GM12872 (cell line): ENCODE measurements at regions not wholly inside any gene's neighbourhood (a gene's known extent, or its start where the extent isn't known, plus 50 kb on each side); places are given as distances from the start of the nearest gene placed in this dataset.

Experiments
- CTCF ChIP-seq: IDR thresholded peaks from 3 replicates; pipeline ENCODE4 v1.5.1; 2011; ENCODE audit warnings: low read depth, mild to moderate bottlenecking, low read length, moderate library complexity; ENCODE audit not compliant: insufficient read depth

- TF ChIP-seq CTCF: no peak
Observed at GRCh38 chr3:103711670-103712069, 1276.9 kb downstream of the ZPLD1 start.

- TF ChIP-seq CTCF: no peak
Observed at GRCh38 chr3:103712320-103713008, 1277.6 kb downstream of the ZPLD1 start.

- TF ChIP-seq CTCF: no peak
Observed at GRCh38 chr3:103729547-103729946, 1294.7 kb downstream of the ZPLD1 start.

- TF ChIP-seq CTCF: no peak
Observed at GRCh38 chr3:103730744-103731143, 1295.9 kb downstream of the ZPLD1 start.

- no peak for TF ChIP-seq CTCF
Observed at GRCh38 chr3:103752986-103753385, 1318.2 kb downstream of the ZPLD1 start.

GRCh38 chr3:103767635-103768034 is 1332.8 kb downstream of the ZPLD1 start:
- no peak for TF ChIP-seq CTCF

GRCh38 chr3:103785017-103785416 is 1350.2 kb downstream of the ZPLD1 start:
- no peak for TF ChIP-seq CTCF
